Thymus (tissue), 11 donors: ENCODE measurements at regions not wholly inside any gene's neighbourhood (a gene's known extent, or its start where the extent isn't known, plus 50 kb on each side); places are given as distances from the start of the nearest gene placed in this dataset.
A peak's percentile ranks its signal among the peaks of the same experiment; 100 is the strongest.
"Not testable (repeated sequence)": the region's sequence is repeated elsewhere in the genome, so short reads cannot be mapped to it uniquely, and the experiment has no call there.

Source experiments
- DNase-seq, 9 donors: peaks; one replicate each; pipeline ENCODE4 v3.0.0-alpha.2; 2013; ENCODE audit warnings: low spot score in 9 of 9, low read depth in 6 of 9, missing footprints in 1 of 9
- H3K27ac ChIP-seq, 2 donors: one replicate each; pipeline ENCODE4 v1.5.1; 2013; ENCODE audit warnings: control low read depth in 1 of 2, low read depth in 1 of 2, low read length in 1 of 2, mild to moderate bottlenecking in 1 of 2, moderate library complexity in 1 of 2
- H3K27me3 ChIP-seq, 2 donors: one replicate each; pipeline ENCODE4 v1.5.1; 2013; ENCODE audit warnings: low read length in 1 of 2; ENCODE audit not compliant: control insufficient read depth in 2 of 2, insufficient read depth in 1 of 2
- H3K36me3 ChIP-seq, 2 donors: one replicate each; pipeline ENCODE4 v1.5.1; 2013; ENCODE audit warnings: low read length in 1 of 2, mild to moderate bottlenecking in 1 of 2, moderate library complexity in 1 of 2; ENCODE audit not compliant: control insufficient read depth in 2 of 2, insufficient read depth in 2 of 2
- H3K4me1 ChIP-seq, 2 donors: one replicate each; pipeline ENCODE4 v1.5.1; 2013; ENCODE audit warnings: low read length in 2 of 2; ENCODE audit not compliant: control insufficient read depth in 2 of 2, insufficient read depth in 2 of 2
- H3K4me3 ChIP-seq, 2 donors: one replicate each; pipeline ENCODE4 v1.5.1; 2013; ENCODE audit warnings: low read length in 2 of 2, control low read depth in 1 of 2, mild to moderate bottlenecking in 1 of 2
- H3K9me3 ChIP-seq, 2 donors: one replicate each; pipeline ENCODE4 v1.5.1; 2013; ENCODE audit warnings: low read length in 1 of 2, mild to moderate bottlenecking in 1 of 2; ENCODE audit not compliant: control insufficient read depth in 2 of 2, insufficient read depth in 1 of 2
- WGBS: extraction: QIAGEN DNeasy Blood & Tissue Kit; methylation state at CpG from one replicate; pipeline ENCODE4 v1.1.7; 2013; 5-methylcytosine and 5-hydroxymethylcytosine counted together
- donor health status: healthy.

DNA sequence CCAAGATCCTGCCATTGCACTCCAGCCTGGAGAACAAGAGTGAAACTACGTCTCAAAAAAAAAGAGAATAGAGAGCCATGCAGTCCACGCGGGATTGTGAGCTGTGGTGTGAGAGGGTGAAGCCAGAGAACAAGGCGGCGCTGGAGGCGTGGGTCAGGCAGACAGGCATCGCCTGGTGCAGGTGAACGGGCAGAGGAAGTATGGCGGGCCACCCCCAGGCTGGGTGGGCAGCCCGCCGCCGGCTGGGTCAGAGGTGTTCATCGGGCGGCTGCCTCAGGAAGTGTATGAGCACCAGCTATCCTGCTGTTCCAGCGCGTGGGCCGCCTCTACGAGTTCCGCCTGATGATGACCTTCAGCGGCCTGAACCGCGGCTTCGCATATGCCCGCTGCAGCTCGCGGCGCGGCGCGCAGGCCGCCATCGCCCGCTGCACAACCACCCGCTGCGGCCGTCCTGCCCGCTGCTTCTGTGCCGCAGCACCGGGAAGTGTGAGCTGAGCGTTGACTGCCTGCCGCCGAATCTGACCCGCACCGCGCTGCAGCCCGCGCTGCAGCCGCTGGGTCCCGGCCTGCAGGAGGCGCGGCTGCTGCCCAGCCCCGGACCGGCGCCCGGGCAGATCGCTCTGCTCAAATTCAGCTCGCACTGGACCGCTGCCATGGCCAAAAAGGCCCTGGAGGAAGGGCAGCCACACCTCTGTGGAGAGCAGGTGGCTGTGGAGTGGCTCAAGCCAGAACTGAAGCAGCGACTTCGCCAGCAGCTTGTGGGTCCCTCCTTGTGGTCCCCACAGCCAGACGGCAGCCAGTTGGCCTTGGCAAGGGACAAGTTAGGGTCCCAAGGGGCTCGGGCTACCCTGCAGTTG, 95.5 kb upstream of the PLEKHM1 start:
- 5% methylated on average over 48 of the region's 62 CpGs for WGBS
- not testable (repeated sequence) for H3K27ac ChIP-seq, H3K9me3 ChIP-seq, H3K36me3 ChIP-seq, H3K4me1 ChIP-seq, H3K27me3 ChIP-seq
- peak overlapping the region; percentile 78 to 89 for H3K4me3 ChIP-seq
- DNase-seq, result peak in 5 of 9 donors; percentile 26 to 60 (median 28)

DNA sequence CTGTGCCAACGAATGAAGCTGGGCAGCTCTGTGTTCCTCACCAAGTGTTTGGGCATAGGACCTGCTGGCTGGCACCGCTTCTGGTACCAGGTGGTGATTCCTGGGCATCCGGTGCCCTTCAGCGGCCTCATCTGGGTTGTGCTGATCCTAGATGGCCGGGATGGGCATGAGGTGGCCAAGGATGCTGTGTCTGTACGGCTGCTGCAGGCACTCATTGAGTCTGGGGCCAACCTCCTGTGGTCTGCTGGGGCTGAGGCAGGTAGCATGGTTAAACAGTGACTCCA, 96.1 kb upstream of the PLEKHM1 start:
- DNase-seq, H3K4me3 ChIP-seq: not testable (repeated sequence)
- 83% methylated on average over 6 of the region's 6 CpGs for WGBS

DNA sequence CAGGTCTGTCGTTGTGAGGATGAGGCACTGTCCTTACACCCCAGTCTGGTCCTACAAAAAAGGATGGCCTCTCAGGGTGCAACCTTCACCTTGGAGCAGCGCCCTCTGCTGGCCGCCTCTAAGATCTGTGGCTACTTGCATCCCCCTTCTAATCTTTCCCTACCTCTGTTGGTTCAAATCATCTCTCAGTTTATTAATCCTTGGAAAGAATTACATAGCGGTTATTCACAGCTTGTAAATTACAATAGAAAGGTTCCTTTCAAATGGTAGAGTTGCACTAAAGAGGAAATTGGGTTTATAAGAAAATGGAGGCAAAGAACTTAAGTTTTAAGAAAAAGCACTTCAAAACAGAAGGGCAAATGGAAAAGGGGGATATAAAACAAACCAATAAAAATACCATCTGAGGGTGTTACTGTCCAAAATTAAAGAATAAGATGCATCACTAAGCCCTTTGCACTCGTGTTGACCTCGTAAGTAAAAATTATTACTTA, 102.0 kb upstream of the PLEKHM1 start:
- H3K9me3 ChIP-seq, H3K4me1 ChIP-seq, H3K4me3 ChIP-seq, H3K27ac ChIP-seq, H3K27me3 ChIP-seq, H3K36me3 ChIP-seq: not testable (repeated sequence)
- peak in 8 of 9 donors; percentile 15 to 77 (median 48) for DNase-seq
- WGBS, result 22% methylated on average over 6 of the region's 6 CpGs

More for the DNA sequence above, 96.1 kb upstream of the PLEKHM1 start:
- H3K9me3 ChIP-seq, H3K4me1 ChIP-seq, H3K27me3 ChIP-seq, H3K27ac ChIP-seq, H3K36me3 ChIP-seq: not testable (repeated sequence)

DNA sequence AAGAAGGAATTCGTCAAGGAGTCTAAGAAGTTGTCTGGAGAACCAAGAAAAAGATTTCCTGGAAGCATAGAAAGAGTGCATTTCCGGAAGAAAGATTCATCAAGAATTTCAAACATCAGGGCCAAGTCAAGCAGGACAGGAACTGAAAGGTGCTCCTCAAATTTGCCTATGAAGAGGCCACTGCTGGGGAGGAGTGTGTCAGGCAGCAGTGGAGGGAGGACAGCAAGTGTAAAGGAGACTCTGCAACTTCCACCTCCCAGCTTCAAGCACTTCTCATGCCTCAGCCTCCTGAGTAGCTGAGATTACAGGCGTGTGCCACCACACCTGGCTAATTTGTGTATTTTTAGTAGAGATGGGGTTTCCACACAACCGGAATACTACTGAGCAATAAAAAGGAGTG, 105.8 kb upstream of the PLEKHM1 start:
- not testable (repeated sequence) for H3K27ac ChIP-seq, H3K4me1 ChIP-seq, H3K4me3 ChIP-seq, H3K9me3 ChIP-seq, H3K27me3 ChIP-seq, DNase-seq, H3K36me3 ChIP-seq
- 96% methylated on average over 4 of the region's 4 CpGs for WGBS

DNA sequence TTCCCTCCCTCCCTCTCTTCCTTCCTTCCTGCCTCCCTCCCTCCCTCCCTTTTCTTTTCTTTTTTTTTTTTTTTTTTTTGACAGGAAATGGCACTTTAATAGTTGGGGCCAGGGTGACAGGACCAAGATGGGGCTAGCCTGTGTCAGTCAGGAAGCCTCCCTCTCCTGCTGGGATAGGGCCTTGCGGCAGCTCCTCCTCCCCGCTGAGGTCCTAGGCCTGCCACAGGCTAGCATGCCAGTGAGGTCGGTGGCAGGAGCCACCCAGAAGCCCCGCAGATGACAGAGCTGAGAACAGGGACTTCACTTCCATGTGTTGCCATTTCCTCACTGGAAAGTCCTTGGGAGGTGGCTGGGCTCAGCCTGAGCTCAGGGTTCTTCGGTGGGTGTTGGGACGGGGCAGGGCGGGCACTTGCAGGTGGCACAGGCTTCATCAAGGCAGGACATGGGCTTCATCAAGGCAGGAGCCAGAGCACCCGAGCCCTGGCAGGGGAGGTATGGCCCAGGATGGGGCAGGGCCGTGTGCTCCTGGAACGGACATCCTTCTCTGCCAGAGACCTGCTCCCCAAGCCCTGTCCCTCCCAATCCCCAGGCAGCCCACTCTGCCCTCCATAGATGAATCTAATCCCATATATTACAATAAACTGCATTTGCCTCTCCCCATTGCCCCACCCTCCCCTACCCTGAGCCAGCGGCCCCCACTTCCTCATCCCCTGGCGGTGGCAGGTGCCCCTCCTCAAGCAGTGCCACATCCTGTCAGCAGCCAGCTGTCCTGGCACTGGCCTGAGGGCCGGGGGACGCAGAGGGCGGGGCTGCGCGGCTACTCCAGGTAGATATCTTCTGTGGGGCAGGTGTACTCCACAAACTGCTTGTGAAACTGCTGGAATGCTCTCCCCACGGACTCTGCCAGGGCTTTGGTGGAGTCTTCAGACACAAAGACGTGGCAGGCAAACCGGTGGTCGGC, 109.8 kb upstream of the PLEKHM1 start:
- 40% methylated on average over 14 of the region's 21 CpGs for WGBS
- not testable (repeated sequence) for DNase-seq

DNA sequence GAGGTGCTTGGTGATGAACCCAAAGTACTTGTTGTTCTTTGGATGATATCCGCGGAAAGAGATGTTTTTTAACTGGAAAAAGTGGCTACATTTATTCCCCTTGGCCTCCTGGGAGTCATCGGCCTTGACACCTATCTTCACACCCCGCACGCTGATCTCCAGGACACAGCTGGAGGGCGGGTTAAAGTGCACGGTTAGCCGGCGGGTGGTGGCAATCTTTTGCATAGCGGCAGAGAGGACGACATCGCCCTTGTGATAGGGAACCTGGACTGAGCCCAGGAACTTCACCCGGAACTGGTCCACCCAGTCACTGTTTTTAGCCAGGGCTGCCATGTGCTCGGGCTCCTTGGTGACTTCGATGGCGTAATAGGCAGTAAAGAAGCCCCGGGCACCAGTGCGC, 110.5 kb upstream of the PLEKHM1 start:
- not testable (repeated sequence) for H3K27ac ChIP-seq, H3K36me3 ChIP-seq, H3K4me1 ChIP-seq, H3K4me3 ChIP-seq, H3K9me3 ChIP-seq, H3K27me3 ChIP-seq, DNase-seq
- 97% methylated on average over 14 of the region's 18 CpGs for WGBS

More for the DNA sequence above, 109.8 kb upstream of the PLEKHM1 start:
- not testable (repeated sequence) for H3K4me3 ChIP-seq, H3K4me1 ChIP-seq, H3K27ac ChIP-seq, H3K36me3 ChIP-seq, H3K9me3 ChIP-seq, H3K27me3 ChIP-seq

DNA sequence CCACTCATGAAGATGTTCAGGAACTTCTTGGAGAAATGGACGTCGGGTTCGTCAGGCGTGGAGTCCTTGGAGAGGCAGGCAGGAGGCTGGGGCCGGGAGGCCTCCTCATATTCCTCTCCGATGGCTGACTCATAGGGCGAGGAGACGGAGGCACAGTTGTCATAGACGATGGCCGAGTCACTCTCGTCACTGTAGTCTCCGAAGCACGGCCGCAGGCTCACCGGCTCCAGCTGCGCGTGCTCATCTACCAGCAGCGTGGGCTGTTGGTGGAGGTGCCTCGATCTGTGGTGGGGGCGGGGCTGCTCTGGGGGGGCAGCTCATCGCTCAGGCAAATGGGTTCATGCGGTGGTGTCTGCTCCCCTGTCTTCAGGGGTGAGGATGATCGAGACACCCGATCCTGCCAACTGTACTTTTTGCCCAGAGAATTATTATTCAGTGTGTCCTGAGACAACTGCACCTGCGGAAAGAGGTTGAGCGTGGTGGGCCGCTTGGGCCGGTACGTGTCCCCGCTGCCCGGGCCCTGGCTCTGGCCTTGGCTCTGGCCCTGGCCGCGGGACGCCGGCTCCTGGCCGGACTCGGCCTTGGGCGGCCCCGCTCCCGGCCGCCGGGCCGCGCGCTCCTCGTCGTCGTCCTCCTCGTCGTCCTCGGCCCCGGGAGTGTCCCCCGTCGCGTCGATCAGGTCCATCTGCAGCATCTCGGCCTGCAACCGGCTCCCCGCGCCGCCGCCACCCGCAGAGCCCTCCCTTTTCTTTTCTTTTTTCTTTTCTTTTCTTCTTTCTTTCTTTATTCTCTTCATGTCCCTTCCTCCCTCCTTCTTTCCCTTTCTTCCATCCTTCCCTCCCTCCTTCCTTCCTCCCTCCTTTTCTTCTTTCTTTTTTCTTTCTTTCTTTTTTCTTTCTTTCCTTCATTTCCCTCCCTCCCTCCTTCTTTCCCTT, 111.4 kb upstream of the PLEKHM1 start:
- not testable (repeated sequence) for H3K36me3 ChIP-seq, H3K9me3 ChIP-seq, H3K27ac ChIP-seq, H3K27me3 ChIP-seq, H3K4me1 ChIP-seq, H3K4me3 ChIP-seq, DNase-seq
- WGBS, result 95% methylated on average over 16 of the region's 63 CpGs

DNA sequence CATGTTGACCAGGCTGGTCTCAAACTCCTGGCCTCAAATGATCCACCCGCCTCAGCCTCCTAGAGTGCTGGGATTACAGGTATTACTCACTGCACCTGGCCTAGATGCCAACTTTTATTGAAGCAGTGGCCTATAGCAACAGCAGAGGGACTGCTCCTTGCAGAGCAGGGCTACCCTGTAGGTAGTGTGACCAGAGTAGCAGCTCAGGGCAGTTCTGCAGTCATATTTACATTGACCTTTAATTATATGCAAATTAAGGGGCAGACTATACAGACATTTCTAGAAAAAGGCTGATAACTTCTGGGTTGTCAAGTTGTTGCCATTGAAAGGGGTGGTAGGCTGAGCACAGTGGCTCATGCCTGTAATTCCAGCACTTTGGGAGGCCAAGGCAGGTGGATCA, 115.2 kb upstream of the PLEKHM1 start:
- not testable (repeated sequence) for H3K27ac ChIP-seq, H3K27me3 ChIP-seq, H3K4me1 ChIP-seq, H3K9me3 ChIP-seq, DNase-seq, H3K4me3 ChIP-seq, H3K36me3 ChIP-seq
- WGBS, result 100% methylated on average over 1 of the region's 1 CpG
